NCI-H1694 (cell line): ENCODE measurements at regions not wholly inside any gene's neighbourhood (a gene's known extent, or its start where the extent isn't known, plus 50 kb on each side); places are given as distances from the start of the nearest gene placed in this dataset.

ENCODE experiments used
- DNase-seq: peaks from one replicate; lab custom pipeline; 2025; lab: John Stamatoyannopoulos, UW

DNA sequence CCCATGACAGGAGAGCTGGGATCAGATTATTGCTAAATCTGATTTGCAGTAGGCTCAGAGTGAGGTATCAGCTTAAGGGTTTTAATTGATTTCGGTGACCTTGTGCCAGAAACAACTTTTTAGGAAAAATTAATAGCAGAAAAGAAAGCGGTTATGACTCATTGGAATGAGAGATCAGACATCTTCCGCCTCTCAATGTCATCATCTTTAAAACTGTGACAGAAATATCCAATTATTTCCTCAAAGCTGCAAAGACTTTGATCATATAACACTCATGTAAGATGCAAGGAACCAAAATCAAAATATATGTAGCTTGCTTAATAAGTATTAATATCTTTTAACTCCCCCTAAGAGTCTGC, 190.1 kb upstream of the FOXF1 start:
- no peak for DNase-seq

- DNase-seq: no peak
These were observed 188.8 kb upstream of the FOXF1 start for GRCh38 chr16:86321491-86321890.

DNA sequence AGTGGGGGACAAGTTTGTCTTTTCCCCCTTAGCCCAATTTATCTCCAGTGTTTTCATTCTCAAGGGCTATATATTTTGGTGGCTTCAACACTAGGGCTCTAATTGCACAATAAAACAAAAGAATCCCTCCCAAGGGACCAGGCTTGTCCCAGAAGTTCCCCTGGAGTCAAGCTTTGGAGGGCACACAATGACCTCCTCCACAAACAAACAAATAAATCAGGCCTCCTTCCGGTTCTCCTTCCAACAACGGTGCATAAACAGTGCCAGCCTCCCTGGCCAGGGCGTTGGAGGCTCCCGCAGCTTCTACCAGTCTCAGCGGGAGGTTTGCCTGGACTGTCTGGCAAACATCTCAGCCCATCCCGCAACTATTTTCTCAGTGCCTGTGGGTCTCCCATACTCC, 188.0 kb upstream of the FOXF1 start:
- DNase-seq: no peak

GRCh38 chr16:86322806-86323205, 187.5 kb upstream of the FOXF1 start:
- no peak for DNase-seq

- no peak for DNase-seq
These were observed 186.0 kb upstream of the FOXF1 start for GRCh38 chr16:86324320-86324719.

GRCh38 chr16:86325360-86325759, 185.0 kb upstream of the FOXF1 start:
- DNase-seq: no peak

DNA sequence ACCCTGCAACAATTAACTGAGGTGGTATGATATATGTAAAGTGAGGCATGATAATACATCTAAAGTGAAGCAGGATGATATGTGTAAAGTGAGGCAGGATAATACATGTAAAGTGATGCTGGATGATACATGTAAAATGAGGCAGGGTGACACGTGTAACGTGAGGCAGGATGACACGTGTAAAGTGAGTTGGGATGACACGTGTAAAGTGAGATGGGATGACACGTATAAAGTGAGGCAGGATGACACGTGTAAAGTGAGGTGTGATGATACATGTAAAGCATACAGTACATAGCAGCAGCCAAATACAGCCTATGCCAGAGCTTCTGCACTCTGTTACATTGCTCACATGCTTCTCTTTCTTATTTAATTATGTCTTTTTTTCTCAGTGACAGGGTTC, 184.4 kb upstream of the FOXF1 start:
- no peak for DNase-seq

DNA sequence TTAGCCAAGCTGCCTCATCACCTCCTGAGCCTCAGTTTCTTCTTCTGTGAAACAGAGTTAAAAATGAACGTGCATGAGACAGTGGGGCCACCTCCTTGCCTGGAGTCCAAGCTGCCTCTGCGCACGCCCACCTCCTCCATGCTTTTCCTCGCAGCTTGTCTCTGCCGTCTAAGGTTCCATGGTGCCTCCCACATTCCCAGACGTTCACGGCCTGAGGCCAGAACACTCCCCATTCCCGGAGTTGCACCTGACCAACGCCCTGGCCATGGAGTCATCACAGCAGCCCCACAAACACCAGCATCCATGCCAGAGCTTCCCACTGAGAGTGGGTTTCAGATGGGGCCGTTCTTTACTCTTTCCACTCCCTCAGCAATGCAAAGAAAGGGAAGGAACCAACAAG, 183.0 kb upstream of the FOXF1 start:
- no peak for DNase-seq

DNA sequence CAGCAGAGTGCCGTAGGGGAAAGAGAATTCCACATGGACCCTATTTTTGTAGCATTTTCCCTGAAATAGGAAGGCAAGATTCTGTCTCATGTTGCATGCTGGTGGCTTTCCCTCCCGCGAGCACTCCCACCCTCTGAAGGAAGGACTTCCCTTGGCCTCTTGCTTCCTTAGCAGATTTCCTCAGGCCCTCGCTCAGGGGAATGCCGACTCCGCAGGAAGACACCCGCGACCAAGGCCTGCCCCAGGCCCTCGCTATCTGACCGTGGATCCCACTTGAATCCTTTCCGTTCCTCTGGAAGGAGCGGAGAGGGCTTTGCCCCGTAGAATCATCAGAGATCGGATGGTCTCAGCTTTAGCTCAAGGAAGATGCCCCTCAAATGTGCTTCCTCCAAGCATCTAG, 179.4 kb upstream of the FOXF1 start:
- no peak for DNase-seq

- DNase-seq: no peak
These were observed 176.2 kb upstream of the FOXF1 start for GRCh38 chr16:86334079-86334635.

GRCh38 chr16:86335266-86336172, 174.8 kb upstream of the FOXF1 start:
- DNase-seq: no peak

- no peak for DNase-seq
These were observed 173.2 kb upstream of the FOXF1 start for GRCh38 chr16:86337138-86337537.

DNA sequence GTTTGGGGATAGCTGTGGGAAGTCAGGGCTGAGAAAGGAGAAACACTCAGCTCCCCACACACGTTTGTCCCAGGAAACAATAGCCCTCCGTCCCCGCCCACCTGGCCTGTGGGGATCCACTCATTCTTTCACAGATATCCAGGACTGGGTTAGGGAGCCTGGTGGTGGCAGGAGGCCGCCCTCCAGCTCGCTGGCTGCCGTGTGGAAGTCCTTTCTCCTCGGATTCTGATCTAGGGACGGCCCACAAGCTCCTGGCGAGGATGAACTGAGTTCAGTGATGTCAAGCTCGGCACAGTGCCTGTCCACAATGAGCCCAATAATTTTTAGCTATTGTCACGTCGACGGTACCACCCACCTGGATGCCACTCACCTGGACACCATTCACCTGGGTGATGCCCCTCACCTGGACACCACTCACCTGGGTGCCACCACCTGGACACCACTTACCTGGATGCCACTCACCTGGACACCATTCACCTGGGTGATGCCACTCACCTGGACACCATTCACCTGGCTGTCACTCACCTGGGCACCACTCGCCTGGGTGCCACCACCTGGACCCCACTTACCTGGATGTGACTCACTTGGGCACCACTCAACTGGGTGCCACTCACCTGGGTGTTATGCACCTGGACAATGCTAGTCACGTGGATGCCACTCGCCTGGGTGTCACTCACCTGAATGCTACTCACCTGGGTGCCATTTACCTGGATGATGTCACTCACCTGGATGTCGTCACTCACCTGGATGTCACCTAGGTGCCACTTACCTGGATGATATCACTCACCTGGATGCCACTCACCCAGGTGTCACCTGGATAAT, 172.5 kb upstream of the FOXF1 start:
- DNase-seq: no peak

DNA sequence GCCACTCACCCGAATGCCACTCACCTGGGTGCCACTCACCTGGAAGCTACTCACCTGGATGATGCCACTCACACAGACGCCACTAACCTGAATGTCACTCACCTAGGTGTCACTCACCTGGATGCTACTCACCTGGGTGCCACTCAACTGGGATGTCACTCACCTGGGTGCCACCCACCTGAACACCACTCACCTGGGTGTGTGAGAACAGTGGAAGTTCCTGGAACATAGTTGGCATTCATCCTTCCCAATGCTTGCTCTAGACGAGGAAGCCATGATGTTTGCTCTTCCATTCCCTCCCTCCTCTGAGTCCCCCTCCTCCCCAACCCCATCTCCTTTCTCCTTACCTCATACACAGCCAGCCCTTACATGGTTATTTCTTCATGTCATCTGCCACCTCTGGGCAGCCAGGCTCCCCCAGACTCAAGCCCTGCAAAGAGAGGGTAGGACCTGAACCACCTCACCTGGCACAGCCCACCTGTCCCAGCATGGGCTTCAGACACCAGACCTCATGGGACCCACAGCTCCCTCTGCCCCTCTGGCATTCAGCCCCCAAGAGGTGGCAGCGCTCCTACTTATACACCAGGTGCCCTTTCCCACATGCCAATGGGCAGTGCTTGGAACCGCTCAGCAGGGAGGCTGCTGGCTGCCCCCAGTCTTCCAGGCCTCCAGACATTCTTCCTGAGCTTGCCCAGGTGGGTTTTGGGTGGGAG, 171.8 kb upstream of the FOXF1 start:
- DNase-seq: no peak

GRCh38 chr16:86342161-86342834, 168.0 kb upstream of the FOXF1 start:
- DNase-seq: no peak

GRCh38 chr16:86343027-86343795, 167.1 kb upstream of the FOXF1 start:
- DNase-seq: no peak

DNA sequence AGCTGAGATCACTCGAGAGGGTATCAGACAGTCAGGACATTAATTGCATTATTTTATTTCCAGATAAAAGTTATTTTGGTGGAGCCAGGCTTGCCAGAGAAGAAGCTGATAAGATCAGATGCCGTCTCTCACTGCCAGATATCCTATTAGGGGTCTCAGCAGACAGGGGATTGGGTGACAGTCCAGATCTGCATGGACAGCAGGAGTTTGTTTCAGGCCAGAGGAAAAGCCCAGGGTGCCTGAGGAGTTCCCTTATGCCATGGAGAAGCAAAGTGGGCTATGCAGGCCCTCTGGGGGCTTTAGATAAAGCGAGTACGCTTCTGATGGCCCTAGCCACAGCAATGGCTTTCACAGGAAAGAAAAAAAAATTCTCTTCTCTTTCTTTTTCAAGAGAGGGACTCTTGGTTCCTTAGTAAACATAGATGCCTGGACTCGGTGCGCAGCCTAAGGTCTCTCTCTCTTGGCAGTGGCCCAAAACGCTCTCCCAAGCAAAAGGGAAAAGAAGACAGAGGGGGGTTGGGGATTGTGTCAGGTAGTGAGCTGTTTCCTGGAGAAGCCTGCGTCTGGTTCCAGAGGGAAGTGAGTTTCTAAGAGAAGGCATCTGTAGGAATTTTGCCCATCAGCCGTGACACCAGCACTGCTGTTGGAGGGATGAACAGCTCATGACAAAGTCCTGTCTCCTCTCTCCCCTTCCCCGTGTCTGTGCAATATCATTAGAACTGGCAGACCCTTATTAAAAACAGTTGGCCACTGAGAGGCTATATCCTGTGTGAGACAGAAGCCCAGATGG, 166.3 kb upstream of the FOXF1 start:
- DNase-seq: no peak

DNA sequence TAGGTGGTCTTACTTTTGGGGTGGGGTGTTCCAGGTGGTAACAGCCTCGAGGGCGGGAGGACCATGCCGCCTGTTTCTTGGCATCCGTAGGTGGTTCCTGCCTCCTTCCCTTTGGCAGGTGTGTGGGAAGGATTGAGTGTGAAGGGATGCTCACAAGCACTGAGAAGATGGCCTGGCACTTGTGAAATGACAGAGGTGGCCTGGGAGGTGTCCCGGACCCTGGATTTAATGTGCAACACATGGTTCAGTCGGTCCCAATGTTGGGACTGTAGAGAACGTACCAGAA, 165.8 kb upstream of the FOXF1 start:
- DNase-seq: no peak

DNA sequence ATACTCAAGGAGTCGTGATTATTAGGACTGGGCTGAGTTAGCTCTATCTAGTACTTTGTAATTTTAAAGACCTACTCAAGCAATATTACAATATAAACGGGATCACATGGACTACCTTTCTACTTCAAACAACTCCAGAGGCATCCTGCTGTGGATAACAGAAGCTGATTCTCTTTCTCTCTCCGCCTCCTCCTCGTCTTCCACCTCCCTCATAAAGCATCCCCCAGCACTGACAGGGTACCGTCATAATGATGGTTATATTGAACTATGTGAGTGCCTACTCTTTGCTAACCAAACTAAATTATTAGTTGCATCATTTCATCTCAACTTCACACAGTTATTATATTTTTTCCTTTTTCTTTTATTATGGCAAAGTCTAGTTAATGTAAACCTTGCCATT, 165.4 kb upstream of the FOXF1 start:
- no peak for DNase-seq

DNA sequence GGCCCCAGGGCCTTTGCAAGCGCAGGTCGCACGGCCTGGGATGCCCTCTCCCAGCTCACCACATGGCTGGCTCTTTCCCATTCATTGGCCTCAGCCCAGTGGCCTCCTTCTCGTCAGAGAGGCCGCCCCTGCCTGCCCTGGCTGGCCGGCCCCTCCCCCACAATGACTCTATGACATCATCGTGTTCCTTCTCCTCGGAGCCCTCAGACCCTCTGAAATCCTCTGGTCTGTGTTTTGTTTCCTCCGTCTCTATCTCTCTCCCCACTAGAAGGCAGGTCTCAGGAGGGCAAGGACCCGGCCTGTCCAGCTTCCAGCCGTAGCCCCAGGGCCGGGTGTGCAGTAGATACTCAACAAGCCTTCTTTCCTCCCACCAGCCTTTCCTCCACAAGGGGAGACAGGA, 164.8 kb upstream of the FOXF1 start:
- no peak for DNase-seq
